ENCODE measurements at regions not wholly inside any gene's neighbourhood (a gene's known extent, or its start where the extent isn't known, plus 50 kb on each side); places are given as distances from the start of the nearest gene placed in this dataset.

DNA sequence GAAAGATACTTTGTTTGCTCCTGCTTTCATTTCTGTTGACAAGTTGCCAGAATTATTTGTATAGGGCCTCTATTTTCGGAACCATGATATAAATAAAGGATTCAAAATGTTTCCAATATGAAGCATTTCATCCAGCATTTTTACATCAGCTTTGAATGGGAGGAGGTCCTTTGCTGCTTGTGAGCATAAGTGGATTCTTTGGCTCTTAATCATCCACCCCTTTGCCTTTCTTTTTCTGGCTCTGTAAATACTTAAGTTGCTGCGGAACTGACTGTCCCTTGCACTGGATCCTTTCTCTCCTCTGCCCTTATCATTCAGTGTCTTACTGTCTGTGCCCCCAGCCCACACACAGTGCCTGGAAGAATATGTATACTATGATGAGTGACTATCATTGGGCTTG, 357.3 kb upstream of the RGS6 start:
- TF ChIP-seq NFIC (IDR thresholded peaks at IDR 0.05) (no peak), U2AF1 (optimal IDR thresholded peaks at IDR 0.05; ENCODE audit: low read depth, low read length) (no peak), HCFC1 (IDR thresholded peaks at IDR 0.05; ENCODE audit: low read depth, low read length) (no peak), EZH2 (IDR thresholded peaks at IDR 0.05; ENCODE audit: borderline replicate concordance, low read depth, low read length) (no peak), SREBF2 (CRISPR knock-in tag; IDR thresholded peaks at IDR 0.05) (no peak), BDP1 (IDR thresholded peaks at IDR 0.05; ENCODE audit: insufficient read depth, insufficient read length) (no peak), YBX1 (IDR thresholded peaks at IDR 0.05) (no peak), ZNF175 (CRISPR knock-in tag; IDR thresholded peaks at IDR 0.05; ENCODE audit: low read depth) (no peak), MAFK (IDR thresholded peaks at IDR 0.05; ENCODE audit: low read length) (no peak), FOXJ3 (CRISPR knock-in tag; IDR thresholded peaks at IDR 0.05) (no peak)
- TF ChIP-seq, protein P1, sequence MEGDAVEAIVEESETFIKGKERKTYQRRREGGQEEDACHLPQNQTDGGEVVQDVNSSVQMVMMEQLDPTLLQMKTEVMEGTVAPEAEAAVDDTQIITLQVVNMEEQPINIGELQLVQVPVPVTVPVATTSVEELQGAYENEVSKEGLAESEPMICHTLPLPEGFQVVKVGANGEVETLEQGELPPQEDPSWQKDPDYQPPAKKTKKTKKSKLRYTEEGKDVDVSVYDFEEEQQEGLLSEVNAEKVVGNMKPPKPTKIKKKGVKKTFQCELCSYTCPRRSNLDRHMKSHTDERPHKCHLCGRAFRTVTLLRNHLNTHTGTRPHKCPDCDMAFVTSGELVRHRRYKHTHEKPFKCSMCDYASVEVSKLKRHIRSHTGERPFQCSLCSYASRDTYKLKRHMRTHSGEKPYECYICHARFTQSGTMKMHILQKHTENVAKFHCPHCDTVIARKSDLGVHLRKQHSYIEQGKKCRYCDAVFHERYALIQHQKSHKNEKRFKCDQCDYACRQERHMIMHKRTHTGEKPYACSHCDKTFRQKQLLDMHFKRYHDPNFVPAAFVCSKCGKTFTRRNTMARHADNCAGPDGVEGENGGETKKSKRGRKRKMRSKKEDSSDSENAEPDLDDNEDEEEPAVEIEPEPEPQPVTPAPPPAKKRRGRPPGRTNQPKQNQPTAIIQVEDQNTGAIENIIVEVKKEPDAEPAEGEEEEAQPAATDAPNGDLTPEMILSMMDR (IDR thresholded peaks at IDR 0.05 in 2 of 3, conservative IDR thresholded peaks at IDR 0.05 in 1 of 3; ENCODE audit: insufficient read depth in 2 of 3, low read depth in 1 of 3, low read length in 3 of 3), result no peak
- TF ChIP-seq, protein P2, sequence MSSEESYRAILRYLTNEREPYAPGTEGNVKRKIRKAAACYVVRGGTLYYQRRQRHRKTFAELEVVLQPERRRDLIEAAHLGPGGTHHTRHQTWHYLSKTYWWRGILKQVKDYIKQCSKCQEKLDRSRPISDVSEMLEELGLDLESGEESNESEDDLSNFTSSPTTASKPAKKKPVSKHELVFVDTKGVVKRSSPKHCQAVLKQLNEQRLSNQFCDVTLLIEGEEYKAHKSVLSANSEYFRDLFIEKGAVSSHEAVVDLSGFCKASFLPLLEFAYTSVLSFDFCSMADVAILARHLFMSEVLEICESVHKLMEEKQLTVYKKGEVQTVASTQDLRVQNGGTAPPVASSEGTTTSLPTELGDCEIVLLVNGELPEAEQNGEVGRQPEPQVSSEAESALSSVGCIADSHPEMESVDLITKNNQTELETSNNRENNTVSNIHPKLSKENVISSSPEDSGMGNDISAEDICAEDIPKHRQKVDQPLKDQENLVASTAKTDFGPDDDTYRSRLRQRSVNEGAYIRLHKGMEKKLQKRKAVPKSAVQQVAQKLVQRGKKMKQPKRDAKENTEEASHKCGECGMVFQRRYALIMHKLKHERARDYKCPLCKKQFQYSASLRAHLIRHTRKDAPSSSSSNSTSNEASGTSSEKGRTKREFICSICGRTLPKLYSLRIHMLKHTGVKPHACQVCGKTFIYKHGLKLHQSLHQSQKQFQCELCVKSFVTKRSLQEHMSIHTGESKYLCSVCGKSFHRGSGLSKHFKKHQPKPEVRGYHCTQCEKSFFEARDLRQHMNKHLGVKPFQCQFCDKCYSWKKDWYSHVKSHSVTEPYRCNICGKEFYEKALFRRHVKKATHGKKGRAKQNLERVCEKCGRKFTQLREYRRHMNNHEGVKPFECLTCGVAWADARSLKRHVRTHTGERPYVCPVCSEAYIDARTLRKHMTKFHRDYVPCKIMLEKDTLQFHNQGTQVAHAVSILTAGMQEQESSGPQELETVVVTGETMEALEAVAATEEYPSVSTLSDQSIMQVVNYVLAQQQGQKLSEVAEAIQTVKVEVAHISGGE (CRISPR knock-in tag; IDR thresholded peaks at IDR 0.05), result no peak
- TF ChIP-seq, protein P3, sequence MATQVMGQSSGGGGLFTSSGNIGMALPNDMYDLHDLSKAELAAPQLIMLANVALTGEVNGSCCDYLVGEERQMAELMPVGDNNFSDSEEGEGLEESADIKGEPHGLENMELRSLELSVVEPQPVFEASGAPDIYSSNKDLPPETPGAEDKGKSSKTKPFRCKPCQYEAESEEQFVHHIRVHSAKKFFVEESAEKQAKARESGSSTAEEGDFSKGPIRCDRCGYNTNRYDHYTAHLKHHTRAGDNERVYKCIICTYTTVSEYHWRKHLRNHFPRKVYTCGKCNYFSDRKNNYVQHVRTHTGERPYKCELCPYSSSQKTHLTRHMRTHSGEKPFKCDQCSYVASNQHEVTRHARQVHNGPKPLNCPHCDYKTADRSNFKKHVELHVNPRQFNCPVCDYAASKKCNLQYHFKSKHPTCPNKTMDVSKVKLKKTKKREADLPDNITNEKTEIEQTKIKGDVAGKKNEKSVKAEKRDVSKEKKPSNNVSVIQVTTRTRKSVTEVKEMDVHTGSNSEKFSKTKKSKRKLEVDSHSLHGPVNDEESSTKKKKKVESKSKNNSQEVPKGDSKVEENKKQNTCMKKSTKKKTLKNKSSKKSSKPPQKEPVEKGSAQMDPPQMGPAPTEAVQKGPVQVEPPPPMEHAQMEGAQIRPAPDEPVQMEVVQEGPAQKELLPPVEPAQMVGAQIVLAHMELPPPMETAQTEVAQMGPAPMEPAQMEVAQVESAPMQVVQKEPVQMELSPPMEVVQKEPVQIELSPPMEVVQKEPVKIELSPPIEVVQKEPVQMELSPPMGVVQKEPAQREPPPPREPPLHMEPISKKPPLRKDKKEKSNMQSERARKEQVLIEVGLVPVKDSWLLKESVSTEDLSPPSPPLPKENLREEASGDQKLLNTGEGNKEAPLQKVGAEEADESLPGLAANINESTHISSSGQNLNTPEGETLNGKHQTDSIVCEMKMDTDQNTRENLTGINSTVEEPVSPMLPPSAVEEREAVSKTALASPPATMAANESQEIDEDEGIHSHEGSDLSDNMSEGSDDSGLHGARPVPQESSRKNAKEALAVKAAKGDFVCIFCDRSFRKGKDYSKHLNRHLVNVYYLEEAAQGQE (IDR thresholded peaks at IDR 0.05; ENCODE audit: borderline replicate concordance), result no peak
- TF ChIP-seq, protein P3 (CRISPR knock-in tag; IDR thresholded peaks at IDR 0.05; ENCODE audit: low read depth), result no peak
- TF ChIP-seq, protein P4, sequence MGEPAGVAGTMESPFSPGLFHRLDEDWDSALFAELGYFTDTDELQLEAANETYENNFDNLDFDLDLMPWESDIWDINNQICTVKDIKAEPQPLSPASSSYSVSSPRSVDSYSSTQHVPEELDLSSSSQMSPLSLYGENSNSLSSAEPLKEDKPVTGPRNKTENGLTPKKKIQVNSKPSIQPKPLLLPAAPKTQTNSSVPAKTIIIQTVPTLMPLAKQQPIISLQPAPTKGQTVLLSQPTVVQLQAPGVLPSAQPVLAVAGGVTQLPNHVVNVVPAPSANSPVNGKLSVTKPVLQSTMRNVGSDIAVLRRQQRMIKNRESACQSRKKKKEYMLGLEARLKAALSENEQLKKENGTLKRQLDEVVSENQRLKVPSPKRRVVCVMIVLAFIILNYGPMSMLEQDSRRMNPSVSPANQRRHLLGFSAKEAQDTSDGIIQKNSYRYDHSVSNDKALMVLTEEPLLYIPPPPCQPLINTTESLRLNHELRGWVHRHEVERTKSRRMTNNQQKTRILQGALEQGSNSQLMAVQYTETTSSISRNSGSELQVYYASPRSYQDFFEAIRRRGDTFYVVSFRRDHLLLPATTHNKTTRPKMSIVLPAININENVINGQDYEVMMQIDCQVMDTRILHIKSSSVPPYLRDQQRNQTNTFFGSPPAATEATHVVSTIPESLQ (CRISPR knock-in tag; IDR thresholded peaks at IDR 0.05), result no peak

Data from K562 (cell line).